ENCODE measurements at regions not wholly inside any gene's neighbourhood (a gene's known extent, or its start where the extent isn't known, plus 50 kb on each side); places are given as distances from the start of the nearest gene placed in this dataset.

GRCh38 chr2:217729421-217730053, 273.3 kb downstream of the TNS1 start:
- TF ChIP-seq CTCF (IDR thresholded peaks at IDR 0.05) (no peak), POLR2A (IDR thresholded peaks at IDR 0.05) (no peak)

All from uterus (tissue), 2 donors.